ENCODE measurements at regions not wholly inside any gene's neighbourhood (a gene's known extent, or its start where the extent isn't known, plus 50 kb on each side); places are given as distances from the start of the nearest gene placed in this dataset.

- H3K27ac ChIP-seq: no peak overlapping the region
- no peak for TF ChIP-seq ZFX (IDR thresholded peaks at IDR 0.05)
- no peak for TF ChIP-seq CTCF (conservative IDR thresholded peaks at IDR 0.05)
These were observed 57.1 kb upstream of the KRAS start for GRCh38 chr12:25307818-25308217.

- TF ChIP-seq ZFX (IDR thresholded peaks at IDR 0.05) (no peak), CTCF (conservative IDR thresholded peaks at IDR 0.05) (no peak)
- no peak overlapping the region for H3K27ac ChIP-seq
These were observed 51.1 kb upstream of the KRAS start for GRCh38 chr12:25301798-25302197.
